Ishikawa (cell line): ENCODE measurements at regions not wholly inside any gene's neighbourhood (a gene's known extent, or its start where the extent isn't known, plus 50 kb on each side); places are given as distances from the start of the nearest gene placed in this dataset.

Source experiments
- CEBPB ChIP-seq: IDR thresholded peaks from 2 replicates; pipeline ENCODE4 v1.6.1; 2012
- CREB1 ChIP-seq: IDR thresholded peaks from 2 replicates; pipeline ENCODE4 v1.6.1; 2012; ENCODE audit warnings: low read depth
- EGR1 ChIP-seq: IDR thresholded peaks from 2 replicates; pipeline ENCODE4 v1.6.1; 2012
- EP300 ChIP-seq: IDR thresholded peaks from 2 replicates; pipeline ENCODE4 v1.6.1; 2012; ENCODE audit warnings: borderline replicate concordance
- FOXM1 ChIP-seq: IDR thresholded peaks from 2 replicates; pipeline ENCODE4 v1.6.1; 2012; ENCODE audit warnings: low read depth, borderline replicate concordance
- MAX ChIP-seq: IDR thresholded peaks from 2 replicates; pipeline ENCODE4 v1.6.1; 2012
- NFIC ChIP-seq: IDR thresholded peaks from 2 replicates; pipeline ENCODE4 v1.6.1; 2012
- RAD21 ChIP-seq: IDR thresholded peaks from 2 replicates; pipeline ENCODE4 v1.6.1; 2012; ENCODE audit warnings: low read depth
- REST ChIP-seq: IDR thresholded peaks from 2 replicates; pipeline ENCODE4 v1.6.1; 2012; ENCODE audit warnings: low read depth, mild to moderate bottlenecking
- TAF1 ChIP-seq: IDR thresholded peaks from 2 replicates; pipeline ENCODE4 v1.6.1; 2012; ENCODE audit warnings: low read depth, mild to moderate bottlenecking
- TCF12 ChIP-seq: IDR thresholded peaks from 2 replicates; pipeline ENCODE4 v1.6.1; 2012; ENCODE audit warnings: low read depth
- TEAD4 ChIP-seq: IDR thresholded peaks from 2 replicates; pipeline ENCODE4 v1.6.1; 2012
- USF1 ChIP-seq: IDR thresholded peaks from 2 replicates; pipeline ENCODE4 v1.6.1; 2012
- YY1 ChIP-seq: IDR thresholded peaks from 2 replicates; pipeline ENCODE4 v1.6.1; 2012; ENCODE audit warnings: low read depth
- ZBTB7A ChIP-seq: IDR thresholded peaks from 2 replicates; pipeline ENCODE4 v1.6.1; 2012; ENCODE audit warnings: low read depth

GRCh38 chr17:51526507-51526906, 266.2 kb downstream of the UTP18 start:
- TF ChIP-seq TEAD4 (no peak), EP300 (no peak), NFIC (no peak), EGR1 (no peak), REST (no peak), MAX (no peak), YY1 (no peak), TCF12 (no peak), USF1 (no peak), FOXM1 (no peak), TAF1 (no peak), CEBPB (no peak), ZBTB7A (no peak), RAD21 (no peak), CREB1 (no peak)

GRCh38 chr17:51527225-51527982, 267.1 kb downstream of the UTP18 start:
- no peak for TF ChIP-seq RAD21
- TF ChIP-seq ZBTB7A: no peak
- TF ChIP-seq CEBPB: no peak
- TF ChIP-seq EP300: no peak
- TF ChIP-seq TAF1: no peak
- TF ChIP-seq TCF12: no peak
- no peak for TF ChIP-seq FOXM1
- TF ChIP-seq TEAD4: no peak
- TF ChIP-seq EGR1: no peak
- no peak for TF ChIP-seq CREB1
- no peak for TF ChIP-seq REST

GRCh38 chr17:51528111-51528510, 267.8 kb downstream of the UTP18 start:
- no peak for TF ChIP-seq ZBTB7A
- TF ChIP-seq EGR1: no peak
- no peak for TF ChIP-seq YY1
- no peak for TF ChIP-seq TAF1
- TF ChIP-seq TEAD4: no peak
- no peak for TF ChIP-seq REST
- no peak for TF ChIP-seq MAX
- no peak for TF ChIP-seq TCF12
- no peak for TF ChIP-seq USF1

GRCh38 chr17:51533219-51533618, 272.9 kb downstream of the UTP18 start:
- TF ChIP-seq EP300 (no peak), RAD21 (no peak), CEBPB (no peak), REST (no peak), CREB1 (no peak), EGR1 (no peak), TEAD4 (no peak), YY1 (no peak), TCF12 (no peak), ZBTB7A (no peak), TAF1 (no peak), USF1 (no peak), NFIC (no peak), FOXM1 (no peak), MAX (no peak)
